HG02884 (cell line): ENCODE measurements at regions not wholly inside any gene's neighbourhood (a gene's known extent, or its start where the extent isn't known, plus 50 kb on each side); places are given as distances from the start of the nearest gene placed in this dataset.
"Not testable (repeated sequence)": the region's sequence is repeated elsewhere in the genome, so short reads cannot be mapped to it uniquely, and the experiment has no call there.

Source experiments
- ATAC-seq: cut with Tn5 transposase; IDR thresholded peaks from one replicate; pipeline ENCODE4 v1.9.1; 2021; ENCODE audit warnings: mild to moderate bottlenecking, moderate library complexity; ENCODE audit not compliant: unreplicated experiment

- no peak for ATAC-seq
These were observed 391.6 kb downstream of the KCNRG start for GRCh38 chr13:50406831-50407230.

DNA sequence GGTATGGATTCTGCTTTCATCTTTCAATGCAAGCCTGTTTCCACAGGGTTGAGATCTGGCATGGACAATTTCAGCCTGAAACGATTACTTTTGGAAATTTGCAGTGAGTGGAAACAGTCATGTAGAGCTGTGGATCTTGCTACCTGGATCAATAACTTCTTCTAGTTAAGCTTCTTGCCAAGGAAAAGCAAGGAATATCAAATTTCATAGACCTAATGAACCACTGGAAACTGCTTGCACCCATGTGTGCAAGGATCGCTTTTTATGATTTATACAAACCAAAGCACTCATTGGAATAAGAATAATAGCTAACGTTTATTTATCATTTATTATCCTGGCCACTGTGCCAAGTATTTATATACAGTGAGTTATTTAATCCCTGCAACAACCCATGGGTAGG is 392.8 kb downstream of the KCNRG start:
- ATAC-seq = no peak

DNA sequence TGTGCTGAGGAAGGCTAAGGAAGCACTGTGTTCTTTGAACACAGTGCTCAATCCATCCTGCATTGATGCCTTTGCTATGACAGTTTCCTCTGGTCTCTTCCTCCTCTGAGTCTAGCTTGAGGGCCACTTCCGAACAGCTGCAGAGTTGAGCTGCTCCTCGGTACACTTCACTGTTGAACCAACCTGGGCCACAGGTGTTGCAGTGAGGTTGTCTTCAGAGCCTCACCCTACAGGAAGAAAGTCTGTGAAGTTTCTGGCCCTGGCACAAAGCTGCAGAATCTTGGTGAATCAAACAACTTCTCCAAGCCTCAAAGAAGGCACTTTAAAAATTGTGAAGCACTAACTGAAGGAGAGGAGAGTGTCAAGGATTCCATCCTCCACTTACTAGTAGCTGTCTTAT is 394.0 kb downstream of the KCNRG start:
- ATAC-seq = no peak

- ATAC-seq = no peak
These were observed 395.9 kb downstream of the KCNRG start for GRCh38 chr13:50410921-50411746.

- ATAC-seq = no peak
These were observed 396.9 kb downstream of the KCNRG start for GRCh38 chr13:50412046-50412617.

- no peak for ATAC-seq
These were observed 399.4 kb downstream of the KCNRG start for GRCh38 chr13:50414640-50415039.

- no peak for ATAC-seq
These were observed 400.2 kb downstream of the KCNRG start for GRCh38 chr13:50415428-50415827.

DNA sequence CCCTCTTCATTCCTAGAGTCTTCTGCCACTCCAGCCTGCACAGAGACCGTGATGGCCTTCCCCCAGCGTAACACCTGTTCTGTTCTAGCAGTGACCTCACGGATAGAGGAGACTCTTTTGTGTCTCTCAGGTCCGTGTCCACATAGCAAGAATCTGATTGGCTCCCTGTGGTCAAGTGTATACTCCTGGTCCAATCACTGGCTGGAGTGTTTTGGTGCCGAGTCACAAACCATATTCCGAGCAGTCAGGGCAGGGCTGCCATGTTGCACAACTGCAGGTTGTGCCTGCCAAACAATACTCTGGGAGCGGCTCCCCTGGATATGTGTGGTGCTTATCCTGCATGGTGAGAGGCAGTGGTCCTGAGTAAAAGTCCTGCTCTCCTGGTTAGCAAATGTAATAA is 402.4 kb downstream of the KCNRG start:
- ATAC-seq = no peak

GRCh38 chr13:50419331-50419865 is 404.2 kb downstream of the KCNRG start:
- ATAC-seq = no peak

DNA sequence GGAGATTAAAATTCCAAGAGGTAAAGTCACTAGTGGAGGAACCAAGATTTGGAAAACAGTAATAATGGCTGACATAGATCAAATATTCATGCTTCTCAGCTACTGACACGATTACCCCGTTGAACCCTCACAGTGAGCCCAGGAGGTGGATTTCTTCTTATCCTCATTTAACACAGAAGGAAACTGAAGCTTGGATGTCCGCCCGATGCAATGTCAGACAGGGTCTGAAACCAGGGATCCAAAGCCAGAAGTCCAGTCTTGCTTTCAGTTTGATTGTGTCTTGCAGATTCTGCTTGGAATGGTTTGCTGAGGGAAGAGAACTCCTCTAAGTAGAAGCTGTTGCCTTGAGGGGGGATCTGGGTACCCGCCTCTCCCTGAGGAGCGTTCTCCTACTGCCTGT is 404.7 kb downstream of the KCNRG start:
- ATAC-seq = no peak

GRCh38 chr13:50420718-50421472 is 405.7 kb downstream of the KCNRG start:
- ATAC-seq = no peak

DNA sequence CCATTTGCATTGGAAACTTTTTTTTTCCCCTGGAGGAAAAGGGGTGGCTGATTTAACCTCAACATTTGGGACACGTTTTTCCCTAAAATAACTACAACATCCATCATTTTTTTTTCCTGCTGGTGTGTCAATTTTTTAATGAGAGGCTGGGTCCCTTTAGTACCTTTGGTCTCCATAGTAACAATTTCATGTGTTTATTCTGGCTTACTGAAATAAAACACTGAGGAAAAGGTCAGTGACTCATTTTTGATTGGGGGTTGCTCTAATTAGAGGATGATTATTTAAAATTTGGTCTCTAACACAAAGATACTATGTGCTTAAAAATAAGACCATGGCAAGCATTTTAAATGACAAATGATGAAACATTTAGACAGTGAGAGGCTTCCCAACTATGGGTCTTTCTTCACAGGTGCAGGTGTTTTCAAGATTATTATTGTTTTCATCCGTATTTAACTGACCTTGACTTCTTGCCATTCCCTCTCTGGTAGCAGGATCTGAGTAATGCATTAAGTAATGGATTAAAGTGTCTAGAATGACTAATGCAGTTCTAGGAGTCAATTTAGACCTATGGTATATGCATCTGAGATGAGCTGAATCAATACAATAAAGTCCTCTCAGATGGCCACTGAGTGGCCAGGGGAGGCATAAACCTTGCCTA is 406.4 kb downstream of the KCNRG start:
- ATAC-seq = no peak

GRCh38 chr13:50422181-50423148 is 407.2 kb downstream of the KCNRG start:
- no peak for ATAC-seq

DNA sequence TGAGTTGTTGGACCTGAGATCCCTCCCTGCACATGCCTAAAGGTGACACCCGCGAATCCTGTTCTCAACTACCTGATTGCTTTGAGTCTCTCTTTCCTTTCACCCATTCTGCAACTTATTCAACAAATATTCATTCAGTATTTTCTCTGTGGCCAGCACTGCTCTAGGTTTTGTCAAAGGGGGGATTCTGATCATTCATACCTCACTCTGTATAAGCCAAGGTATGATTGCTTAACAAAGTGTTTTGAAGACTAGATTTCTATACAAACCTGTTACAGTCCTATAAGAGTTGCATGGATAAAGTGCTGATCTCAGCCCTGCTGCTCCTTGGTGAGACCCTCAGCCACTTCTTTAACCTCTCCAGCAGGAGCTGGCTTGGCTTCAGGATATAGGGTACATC is 409.7 kb downstream of the KCNRG start:
- no peak for ATAC-seq

GRCh38 chr13:50425772-50426171 is 410.5 kb downstream of the KCNRG start:
- no peak for ATAC-seq

DNA sequence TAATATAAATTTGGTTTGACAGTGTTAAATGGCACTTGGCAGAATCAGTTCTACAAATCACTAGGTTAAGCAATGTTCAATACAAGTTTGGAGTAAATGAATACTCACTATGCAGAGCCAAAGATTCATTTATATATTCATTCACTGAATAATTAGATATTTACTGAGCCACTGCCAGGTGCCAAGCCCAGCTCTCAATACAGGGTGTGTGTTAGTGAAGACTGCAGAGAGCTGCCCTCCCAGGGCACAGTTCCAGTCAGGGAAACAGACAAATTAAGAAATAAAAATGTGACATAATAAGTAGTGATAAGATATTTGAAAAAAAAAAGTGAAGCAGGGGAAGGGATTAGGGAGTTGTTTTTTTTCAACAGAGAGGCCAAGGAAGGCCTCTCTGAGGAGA is 411.7 kb downstream of the KCNRG start:
- ATAC-seq = no peak

DNA sequence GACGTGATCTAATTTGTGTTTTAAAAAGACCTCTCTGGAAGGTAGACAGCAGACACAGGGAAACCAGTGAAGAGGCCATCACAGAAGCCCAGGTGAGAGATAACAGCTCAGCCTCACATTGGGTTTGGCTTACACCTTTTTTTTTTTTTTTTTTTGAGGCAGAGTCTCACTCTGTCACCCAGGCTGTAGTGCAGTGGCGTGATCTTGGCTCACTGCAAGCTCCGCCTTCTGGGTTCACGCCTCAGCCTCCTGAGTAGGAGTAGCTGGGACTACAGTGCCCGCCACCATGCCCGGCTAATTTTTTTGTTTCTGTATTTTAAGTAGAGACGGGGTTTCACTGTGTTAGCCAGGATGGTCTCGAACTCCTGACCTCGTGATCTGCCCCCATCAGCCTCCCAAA is 412.3 kb downstream of the KCNRG start:
- ATAC-seq = not testable (repeated sequence)

DNA sequence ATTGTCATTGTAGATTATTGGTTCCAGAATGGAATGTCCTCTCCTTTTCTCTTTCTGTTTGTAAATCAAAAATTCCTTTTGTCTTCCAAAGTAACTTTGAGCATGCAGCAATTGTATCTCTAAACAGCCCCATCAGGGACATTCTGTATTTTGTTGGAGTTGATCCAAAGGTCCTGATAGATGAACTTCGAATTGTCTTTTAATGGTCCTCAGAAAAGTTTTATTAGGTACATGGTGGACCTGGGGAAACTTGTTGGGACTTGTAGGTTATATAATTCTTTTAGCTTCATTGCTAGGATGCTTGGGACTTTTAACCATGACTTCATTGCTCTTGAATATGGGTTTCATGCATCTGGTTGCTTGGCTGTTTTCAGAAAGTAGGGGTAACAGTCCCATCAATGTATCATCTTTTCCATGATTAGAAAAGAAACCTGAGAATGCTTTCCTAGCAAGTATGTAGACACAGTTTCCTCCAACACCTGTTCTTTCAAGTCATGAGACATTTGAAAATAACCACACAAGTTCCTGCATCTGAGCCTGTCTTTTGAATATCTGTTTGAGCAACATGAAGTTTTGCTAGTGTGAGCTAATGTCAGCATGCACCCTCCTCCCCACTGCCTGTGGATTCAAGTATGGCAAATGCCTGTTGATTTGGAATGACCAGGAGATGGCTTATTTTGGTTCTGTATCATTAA is 413.1 kb downstream of the KCNRG start:
- ATAC-seq = no peak

GRCh38 chr13:50435011-50435410 is 408.5 kb downstream of the DLEU7 start:
- no peak for ATAC-seq
